ENCODE measurements at regions not wholly inside any gene's neighbourhood (a gene's known extent, or its start where the extent isn't known, plus 50 kb on each side); places are given as distances from the start of the nearest gene placed in this dataset.
A peak's percentile ranks its signal among the peaks of the same experiment; 100 is the strongest.
"Not testable (repeated sequence)": the region's sequence is repeated elsewhere in the genome, so short reads cannot be mapped to it uniquely, and the experiment has no call there.

DNA sequence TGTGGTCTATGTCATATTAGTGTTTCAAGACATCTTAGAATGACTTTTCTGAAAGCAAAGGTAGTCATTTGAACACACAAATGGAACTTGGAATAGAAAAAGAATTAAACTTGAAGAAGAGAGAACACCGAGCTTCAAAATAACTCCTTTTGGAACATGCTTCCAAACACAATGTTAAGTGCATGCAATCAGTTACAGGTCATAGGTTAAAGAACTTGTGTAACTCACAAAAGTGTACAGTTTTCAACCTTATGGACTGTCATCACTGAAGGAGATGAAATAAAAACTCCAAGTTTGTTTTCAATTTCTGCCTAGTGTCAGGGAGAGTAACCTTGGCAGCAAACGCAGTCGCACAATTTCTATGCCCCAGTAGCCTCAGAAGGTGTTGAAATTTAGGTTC, 192.9 kb upstream of the NECTIN3 start:
- H3K36me3 ChIP-seq (ENCODE audit: control insufficient read depth in 3 of 3, insufficient read depth in 2 of 3, low read depth in 1 of 3, low read length in 3 of 3) = no peaks in the 10 kb centered on the region
- no peak overlapping the region for H3K27ac ChIP-seq (ENCODE audit: low read depth in 1 of 3, low read length in 2 of 3)
- H3K27me3 ChIP-seq (ENCODE audit: control insufficient read depth in 3 of 3, insufficient read depth in 3 of 3, low read length in 3 of 3) = no peaks in the 10 kb centered on the region
- DNase-seq (no peak), FAIRE-seq (no peak)
- no peaks in the 10 kb centered on the region for H3K4me1 ChIP-seq (ENCODE audit: control insufficient read depth in 3 of 3, insufficient read depth in 2 of 3, low read depth in 1 of 3, low read length in 2 of 3)
- H3K9me3 ChIP-seq (ENCODE audit: control insufficient read depth in 2 of 2, insufficient read depth in 1 of 2, low read depth in 1 of 2, low read length in 1 of 2) = peaks cover 0 to 9% of the 10 kb centered on the region in 2 donors
- no peak overlapping the region for H3K4me3 ChIP-seq (ENCODE audit: low read depth in 1 of 3, low read length in 3 of 3)
- 82 to 96% (median 93%) methylated on average over 3 of the region's 3 CpGs for WGBS, 3 donors

GRCh38 chr3:110881069-110881468, 190.5 kb upstream of the NECTIN3 start:
- H3K4me3 ChIP-seq (ENCODE audit: low read depth in 1 of 3, low read length in 3 of 3) = no peak overlapping the region
- no peaks in the 10 kb centered on the region for H3K9me3 ChIP-seq (ENCODE audit: control insufficient read depth in 2 of 2, insufficient read depth in 1 of 2, low read depth in 1 of 2, low read length in 1 of 2)
- no peaks in the 10 kb centered on the region for H3K27me3 ChIP-seq (ENCODE audit: control insufficient read depth in 3 of 3, insufficient read depth in 3 of 3, low read length in 3 of 3)
- peak; percentile 13 to 57 for DNase-seq
- H3K4me1 ChIP-seq (ENCODE audit: control insufficient read depth in 3 of 3, insufficient read depth in 2 of 3, low read depth in 1 of 3, low read length in 2 of 3) = no peaks in the 10 kb centered on the region
- 18 to 36% (median 21%) methylated on average over 4 of the region's 4 CpGs for whole genome bisulfite sequencing, 3 donors
- H3K27ac ChIP-seq (ENCODE audit: low read depth in 1 of 3, low read length in 2 of 3) = no peak overlapping the region
- H3K36me3 ChIP-seq (ENCODE audit: control insufficient read depth in 3 of 3, insufficient read depth in 2 of 3, low read depth in 1 of 3, low read length in 3 of 3) = no peaks in the 10 kb centered on the region
- no peak for FAIRE-seq

DNA sequence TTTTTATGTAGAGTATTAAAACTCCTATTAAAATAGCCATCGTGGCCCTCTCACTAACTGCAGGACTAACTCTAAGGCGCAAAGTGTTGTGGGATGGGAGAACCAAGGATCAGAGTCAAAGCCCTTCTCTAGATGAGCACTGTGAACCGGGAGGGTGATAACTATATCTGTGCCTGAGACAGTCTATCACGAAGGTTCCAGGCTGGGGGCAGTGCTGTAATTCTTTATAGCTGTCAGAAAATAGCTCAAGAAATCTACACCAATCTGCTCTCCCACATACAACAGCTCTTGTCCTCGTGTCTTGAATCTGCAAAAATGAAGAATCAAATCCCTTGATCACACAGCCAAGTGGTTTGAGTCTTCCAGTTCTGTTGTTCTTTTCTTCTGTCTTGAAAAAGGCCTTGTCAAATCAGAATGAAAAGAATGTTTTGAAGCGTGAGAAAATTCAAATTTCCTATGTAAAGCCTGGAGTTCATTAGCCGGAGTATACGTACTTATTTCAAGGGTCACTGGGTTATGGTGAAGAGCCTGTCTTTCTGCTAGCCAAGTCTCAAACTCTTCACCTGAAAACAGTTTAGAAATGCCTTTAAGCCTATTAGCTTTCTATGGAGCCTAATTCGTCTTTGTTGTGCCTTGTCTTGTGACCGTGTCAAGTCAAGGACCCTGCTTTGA, 185.3 kb upstream of the NECTIN3 start:
- no peak overlapping the region for H3K27ac ChIP-seq (ENCODE audit: low read depth in 1 of 3, low read length in 2 of 3)
- no peak overlapping the region for H3K4me3 ChIP-seq (ENCODE audit: low read depth in 1 of 3, low read length in 3 of 3)
- no peaks in the 10 kb centered on the region for H3K9me3 ChIP-seq (ENCODE audit: control insufficient read depth in 2 of 2, insufficient read depth in 1 of 2, low read depth in 1 of 2, low read length in 1 of 2)
- DNase-seq (no peak), FAIRE-seq (no peak)
- 80 to 90% (median 84%) methylated on average over 10 of the region's 10 CpGs for WGBS, 3 donors
- H3K27me3 ChIP-seq (ENCODE audit: control insufficient read depth in 3 of 3, insufficient read depth in 3 of 3, low read length in 3 of 3) = no peaks in the 10 kb centered on the region
- no peaks in the 10 kb centered on the region for H3K4me1 ChIP-seq (ENCODE audit: control insufficient read depth in 3 of 3, insufficient read depth in 2 of 3, low read depth in 1 of 3, low read length in 2 of 3)
- H3K36me3 ChIP-seq (ENCODE audit: control insufficient read depth in 3 of 3, insufficient read depth in 2 of 3, low read depth in 1 of 3, low read length in 3 of 3) = no peaks in the 10 kb centered on the region

DNA sequence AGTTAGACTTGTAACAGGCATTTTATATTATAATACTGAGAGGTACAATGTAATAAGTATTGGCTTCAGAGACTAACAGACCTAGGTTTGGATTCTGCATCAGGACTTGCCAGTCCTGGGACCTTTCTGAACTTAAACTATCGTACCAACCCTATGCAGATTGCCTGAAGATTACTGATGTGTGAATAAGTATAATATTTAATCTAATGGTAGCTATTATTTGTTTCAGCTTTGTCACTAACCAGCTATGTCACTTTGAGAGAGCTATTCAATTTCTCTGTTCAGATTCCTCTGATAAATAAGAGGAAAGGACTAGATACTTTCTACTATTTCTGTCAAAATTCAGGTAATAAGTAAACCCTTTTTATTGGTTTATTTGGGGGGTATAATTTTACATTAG, 184.4 kb upstream of the NECTIN3 start:
- Histone ChIP-seq H3K36me3 (ENCODE audit: control insufficient read depth in 3 of 3, insufficient read depth in 2 of 3, low read depth in 1 of 3, low read length in 3 of 3) (no peaks in the 10 kb centered on the region), H3K4me3 (ENCODE audit: low read depth in 1 of 3, low read length in 3 of 3) (no peak overlapping the region), H3K9me3 (ENCODE audit: control insufficient read depth in 2 of 2, insufficient read depth in 1 of 2, low read depth in 1 of 2, low read length in 1 of 2) (no peaks in the 10 kb centered on the region), H3K27ac (ENCODE audit: low read depth in 1 of 3, low read length in 2 of 3) (no peak overlapping the region), H3K27me3 (ENCODE audit: control insufficient read depth in 3 of 3, insufficient read depth in 3 of 3, low read length in 3 of 3) (no peaks in the 10 kb centered on the region), H3K4me1 (ENCODE audit: control insufficient read depth in 3 of 3, insufficient read depth in 2 of 3, low read depth in 1 of 3, low read length in 2 of 3) (no peaks in the 10 kb centered on the region)
- FAIRE-seq (no peak), DNase-seq (no peak)
- 72 to 75% (median 73%) methylated on average over 1 of the region's 1 CpG for WGBS, 3 donors

DNA sequence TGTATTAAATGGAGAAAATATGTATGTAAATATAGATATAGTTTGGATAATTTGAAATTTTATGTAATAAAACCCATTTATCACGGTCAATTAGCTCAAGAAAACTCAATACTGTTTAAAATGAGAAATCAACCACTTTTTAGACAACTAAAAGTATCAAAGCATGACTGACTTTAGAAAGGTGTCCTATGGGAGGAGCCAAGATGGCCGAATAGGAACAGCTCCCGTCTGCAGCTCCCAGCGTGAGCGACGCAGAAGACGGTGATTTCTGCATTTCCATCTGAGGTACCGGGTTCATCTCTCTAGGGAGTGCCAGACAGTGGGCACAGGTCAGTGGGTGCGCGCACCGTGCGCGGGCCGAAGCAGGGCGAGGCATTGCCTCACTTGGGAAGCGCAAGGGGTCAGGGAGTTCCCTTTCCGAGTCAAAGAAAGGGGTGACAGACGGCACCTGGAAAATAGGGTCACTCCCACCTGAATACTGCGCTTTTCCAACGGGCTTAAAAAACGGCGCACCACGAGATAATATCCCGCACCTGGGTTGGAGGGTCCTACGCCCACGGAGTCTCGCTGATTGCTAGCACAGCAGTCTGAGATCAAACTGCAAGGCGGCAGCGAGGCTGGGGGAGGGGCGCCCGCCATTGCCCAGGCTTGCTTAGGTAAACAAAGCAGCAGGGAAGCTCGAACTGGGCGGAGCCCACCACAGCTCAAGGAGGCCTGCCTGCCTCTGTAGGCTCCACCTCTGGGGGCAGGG, 182.8 kb upstream of the NECTIN3 start:
- not testable (repeated sequence) for FAIRE-seq; H3K36me3 ChIP-seq (ENCODE audit: control insufficient read depth in 3 of 3, insufficient read depth in 2 of 3, low read depth in 1 of 3, low read length in 3 of 3); H3K27me3 ChIP-seq (ENCODE audit: control insufficient read depth in 3 of 3, insufficient read depth in 3 of 3, low read length in 3 of 3); H3K4me3 ChIP-seq (ENCODE audit: low read depth in 1 of 3, low read length in 3 of 3); H3K4me1 ChIP-seq (ENCODE audit: control insufficient read depth in 3 of 3, insufficient read depth in 2 of 3, low read depth in 1 of 3, low read length in 2 of 3); H3K9me3 ChIP-seq (ENCODE audit: control insufficient read depth in 2 of 2, insufficient read depth in 1 of 2, low read depth in 1 of 2, low read length in 1 of 2); H3K27ac ChIP-seq (ENCODE audit: low read depth in 1 of 3, low read length in 2 of 3)
- peak in 1 of 2 donors; percentile 5 for DNase-seq
- 75 to 96% (median 94%) methylated on average over 27 to 30 of the region's 33 CpGs for WGBS, 3 donors

DNA sequence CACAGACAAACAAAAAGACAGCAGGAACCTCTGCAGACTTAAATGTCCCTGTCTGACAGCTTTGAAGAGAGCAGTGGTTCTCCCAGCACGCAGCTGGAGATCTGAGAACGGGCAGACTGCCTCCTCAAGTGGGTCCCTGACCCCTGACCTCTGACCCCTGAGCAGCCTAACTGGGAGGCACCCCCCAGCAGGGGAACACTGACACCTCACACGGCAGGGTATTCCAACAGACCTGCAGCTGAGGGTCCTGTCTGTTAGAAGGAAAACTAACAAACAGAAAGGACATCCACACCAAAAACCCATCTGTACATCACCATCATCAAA, 182.3 kb upstream of the NECTIN3 start:
- not testable (repeated sequence) for FAIRE-seq; H3K9me3 ChIP-seq (ENCODE audit: control insufficient read depth in 2 of 2, insufficient read depth in 1 of 2, low read depth in 1 of 2, low read length in 1 of 2); H3K36me3 ChIP-seq (ENCODE audit: control insufficient read depth in 3 of 3, insufficient read depth in 2 of 3, low read depth in 1 of 3, low read length in 3 of 3); H3K27ac ChIP-seq (ENCODE audit: low read depth in 1 of 3, low read length in 2 of 3); H3K4me1 ChIP-seq (ENCODE audit: control insufficient read depth in 3 of 3, insufficient read depth in 2 of 3, low read depth in 1 of 3, low read length in 2 of 3); H3K27me3 ChIP-seq (ENCODE audit: control insufficient read depth in 3 of 3, insufficient read depth in 3 of 3, low read length in 3 of 3); H3K4me3 ChIP-seq (ENCODE audit: low read depth in 1 of 3, low read length in 3 of 3); DNase-seq
- WGBS, 3 donors = 64 to 100% methylated on average over 1 to 3 of the region's 3 CpGs; no CpG with 5 or more reads in 1 of the 3 donors

GRCh38 chr3:110894574-110894973, 177.0 kb upstream of the NECTIN3 start:
- H3K4me1 ChIP-seq (ENCODE audit: control insufficient read depth in 3 of 3, insufficient read depth in 2 of 3, low read depth in 1 of 3, low read length in 2 of 3) = peaks cover 0 to 2% (median 0%) of the 10 kb centered on the region in 3 donors
- H3K9me3 ChIP-seq (ENCODE audit: control insufficient read depth in 2 of 2, insufficient read depth in 1 of 2, low read depth in 1 of 2, low read length in 1 of 2) = no peaks in the 10 kb centered on the region
- H3K4me3 ChIP-seq (ENCODE audit: low read depth in 1 of 3, low read length in 3 of 3) = no peak overlapping the region
- no peaks in the 10 kb centered on the region for H3K36me3 ChIP-seq (ENCODE audit: control insufficient read depth in 3 of 3, insufficient read depth in 2 of 3, low read depth in 1 of 3, low read length in 3 of 3)
- peak overlapping the region in 1 of 3 donors; percentile 30 for H3K27ac ChIP-seq (ENCODE audit: low read depth in 1 of 3, low read length in 2 of 3)
- FAIRE-seq = no peak
- no peaks in the 10 kb centered on the region for H3K27me3 ChIP-seq (ENCODE audit: control insufficient read depth in 3 of 3, insufficient read depth in 3 of 3, low read length in 3 of 3)
- DNase-seq = no peak
- WGBS, 3 donors = 79 to 92% (median 84%) methylated on average over 2 of the region's 2 CpGs

DNA sequence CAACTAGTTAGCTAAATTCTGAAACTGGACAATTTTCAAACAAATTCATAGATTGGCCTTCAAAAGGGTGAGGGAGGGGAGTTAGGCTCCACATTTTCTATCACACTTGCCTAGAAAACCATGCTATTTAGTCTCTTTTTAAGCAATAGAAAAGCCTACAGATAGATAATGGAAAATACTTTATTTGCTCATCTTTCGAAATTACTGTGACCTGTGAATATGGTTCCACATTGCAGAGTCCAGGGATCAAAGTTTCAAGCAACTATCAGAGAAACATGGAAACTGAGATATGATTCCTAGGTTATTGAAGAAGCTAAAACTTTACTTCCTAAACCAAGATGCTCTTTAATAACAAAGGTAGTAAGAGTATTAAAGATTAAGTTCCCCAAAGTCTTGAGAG, 176.6 kb upstream of the NECTIN3 start:
- peak overlapping the region in 1 of 3 donors; percentile 30 for H3K27ac ChIP-seq (ENCODE audit: low read depth in 1 of 3, low read length in 2 of 3)
- FAIRE-seq (no peak), DNase-seq (peak in 1 of 2 donors; percentile 15)
- 68 to 78% (median 74%) methylated on average over 1 of the region's 1 CpG for WGBS, 3 donors
- H3K9me3 ChIP-seq (ENCODE audit: control insufficient read depth in 2 of 2, insufficient read depth in 1 of 2, low read depth in 1 of 2, low read length in 1 of 2) = no peaks in the 10 kb centered on the region
- no peaks in the 10 kb centered on the region for H3K36me3 ChIP-seq (ENCODE audit: control insufficient read depth in 3 of 3, insufficient read depth in 2 of 3, low read depth in 1 of 3, low read length in 3 of 3)
- H3K27me3 ChIP-seq (ENCODE audit: control insufficient read depth in 3 of 3, insufficient read depth in 3 of 3, low read length in 3 of 3) = no peaks in the 10 kb centered on the region
- H3K4me1 ChIP-seq (ENCODE audit: control insufficient read depth in 3 of 3, insufficient read depth in 2 of 3, low read depth in 1 of 3, low read length in 2 of 3) = peaks cover 0 to 2% (median 0%) of the 10 kb centered on the region in 3 donors
- no peak overlapping the region for H3K4me3 ChIP-seq (ENCODE audit: low read depth in 1 of 3, low read length in 3 of 3)

Data from small intestine (tissue), 7 donors.